ENCODE measurements at regions not wholly inside any gene's neighbourhood (a gene's known extent, or its start where the extent isn't known, plus 50 kb on each side); places are given as distances from the start of the nearest gene placed in this dataset.

- Histone ChIP-seq H3K4me1 (no peaks in the 10 kb centered on the region), H3K27me3 (replicated peaks in 1 of 7) (no peaks in the 10 kb centered on the region), H3K36me3 (no peaks in the 10 kb centered on the region), H3K4me3 (no peak overlapping the region), H3K9me3 (no peaks in the 10 kb centered on the region), H3K27ac (no peak overlapping the region)
- intact Hi-C loops (cut with DNase I; ENCODE audit: low total_unique reads) = no loop called here
- TF ChIP-seq POLR2A (IDR thresholded peaks at IDR 0.05) (no peak), POLR2AphosphoS5 (IDR thresholded peaks at IDR 0.05) (no peak), CTCF (IDR thresholded peaks at IDR 0.05 in 8 of 11, conservative IDR thresholded peaks at IDR 0.05 in 3 of 11) (no peak)
- 78 to 87% (median 81%) methylated on average over 5 of the region's 5 CpGs for WGBS, 5 donors
- no peak for DNase-seq
These were observed 213.0 kb upstream of the TMEFF2 start for GRCh38 chr2:192407692-192408091.

GRCh38 chr2:192398236-192398635 lies 203.5 kb upstream of the TMEFF2 start:
- TF ChIP-seq POLR2A (IDR thresholded peaks at IDR 0.05) (no peak), POLR2AphosphoS5 (IDR thresholded peaks at IDR 0.05) (no peak), CTCF (IDR thresholded peaks at IDR 0.05 in 8 of 11, conservative IDR thresholded peaks at IDR 0.05 in 3 of 11) (no peak)
- no peak overlapping the region for H3K4me3 ChIP-seq
- intact Hi-C loops (cut with DNase I; ENCODE audit: low total_unique reads) = no loop called here
- H3K27ac ChIP-seq = no peak overlapping the region
- 81 to 90% (median 87%) methylated on average over 6 of the region's 6 CpGs for WGBS, 5 donors
- no peaks in the 10 kb centered on the region for H3K4me1 ChIP-seq
- H3K27me3 ChIP-seq (replicated peaks in 1 of 7) = no peaks in the 10 kb centered on the region
- no peak for DNase-seq
- peaks cover 0 to 19% (median 14%) of the 10 kb centered on the region in 8 donors for H3K9me3 ChIP-seq
- no peaks in the 10 kb centered on the region for H3K36me3 ChIP-seq

DNA sequence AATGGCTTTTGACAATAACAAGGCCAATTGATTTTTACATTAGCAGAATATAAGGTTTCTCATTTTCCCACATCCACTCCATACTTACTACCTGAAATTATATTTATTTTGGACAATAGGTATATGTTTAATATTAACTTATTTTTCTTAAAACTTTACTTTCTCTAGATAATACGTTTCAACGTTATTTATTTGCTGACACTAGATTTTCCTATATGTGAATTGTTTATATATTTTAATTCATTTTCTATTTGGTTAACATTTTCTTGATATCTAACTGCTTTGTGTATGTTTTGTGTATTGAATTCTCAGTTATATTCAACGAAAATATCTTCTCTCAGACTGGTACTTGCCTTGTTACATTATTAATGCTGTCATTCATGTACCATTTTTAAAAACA lies 199.9 kb upstream of the TMEFF2 start:
- WGBS, 5 donors = 82 to 92% (median 87%) methylated on average over 3 of the region's 3 CpGs
- no peaks in the 10 kb centered on the region for H3K36me3 ChIP-seq
- TF ChIP-seq CTCF (IDR thresholded peaks at IDR 0.05 in 8 of 11, conservative IDR thresholded peaks at IDR 0.05 in 3 of 11) (no peak), POLR2AphosphoS5 (IDR thresholded peaks at IDR 0.05) (no peak), POLR2A (IDR thresholded peaks at IDR 0.05) (no peak)
- no peaks in the 10 kb centered on the region for H3K4me1 ChIP-seq
- H3K27ac ChIP-seq = no peak overlapping the region
- H3K4me3 ChIP-seq = no peak overlapping the region
- intact Hi-C loops (cut with DNase I; ENCODE audit: low total_unique reads) = no loop called here
- DNase-seq = no peak
- H3K27me3 ChIP-seq (replicated peaks in 1 of 7) = no peaks in the 10 kb centered on the region
- peaks cover 0 to 19% (median 14%) of the 10 kb centered on the region in 8 donors for H3K9me3 ChIP-seq

DNA sequence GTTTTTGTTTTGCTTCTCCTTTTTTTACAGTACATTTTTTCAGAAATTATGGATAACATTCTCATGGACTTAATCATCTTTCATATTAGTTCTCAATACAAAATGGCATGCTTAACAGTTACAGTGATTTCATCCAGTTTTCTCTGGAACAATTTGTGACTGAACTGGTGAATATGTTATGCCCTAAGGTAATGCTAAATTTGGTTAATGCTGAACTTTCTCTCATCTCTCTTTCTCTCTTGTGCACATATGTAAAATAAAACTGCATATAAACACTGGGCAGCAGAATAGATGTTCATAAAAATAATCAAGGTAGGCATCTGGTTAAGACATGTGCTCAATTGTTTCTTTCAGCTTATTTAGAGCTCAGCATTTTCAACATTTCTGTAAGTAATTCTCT lies 196.3 kb upstream of the TMEFF2 start:
- no peaks in the 10 kb centered on the region for H3K36me3 ChIP-seq
- no peaks in the 10 kb centered on the region for H3K27me3 ChIP-seq (replicated peaks in 1 of 7)
- no peak for DNase-seq
- peaks cover 0 to 4% (median 0%) of the 10 kb centered on the region in 8 donors for H3K9me3 ChIP-seq
- no peak overlapping the region for H3K27ac ChIP-seq
- H3K4me3 ChIP-seq = no peak overlapping the region
- intact Hi-C loops (cut with DNase I; ENCODE audit: low total_unique reads) = no loop called here
- TF ChIP-seq CTCF (IDR thresholded peaks at IDR 0.05 in 8 of 11, conservative IDR thresholded peaks at IDR 0.05 in 3 of 11) (no peak), POLR2A (IDR thresholded peaks at IDR 0.05) (no peak), POLR2AphosphoS5 (IDR thresholded peaks at IDR 0.05) (no peak)
- H3K4me1 ChIP-seq = no peaks in the 10 kb centered on the region

Measured in spleen (tissue), 11 donors.